WI38 (cell line): ENCODE measurements at regions not wholly inside any gene's neighbourhood (a gene's known extent, or its start where the extent isn't known, plus 50 kb on each side); places are given as distances from the start of the nearest gene placed in this dataset.

Experiments used
- H3K4me3 ChIP-seq: 2 replicates; pipeline ENCODE4 v1.5.1; 2011; ENCODE audit warnings: low read depth, mild to moderate bottlenecking, control low read depth, low read length
- CTCF ChIP-seq: IDR thresholded peaks from 2 replicates; pipeline ENCODE4 v1.5.1; 2012; ENCODE audit warnings: low read depth, mild to moderate bottlenecking, control low read depth, low read length

- TF ChIP-seq CTCF = no peak
- H3K4me3 ChIP-seq = no peak overlapping the region
Measured at GRCh38 chr6:139747154-139747553, 372.7 kb upstream of the CITED2 start.

GRCh38 chr6:139744891-139745290 is 370.4 kb upstream of the CITED2 start:
- H3K4me3 ChIP-seq = no peak overlapping the region
- TF ChIP-seq CTCF = no peak

GRCh38 chr6:139743664-139744437 is 369.4 kb upstream of the CITED2 start:
- TF ChIP-seq CTCF = no peak
- no peak overlapping the region for H3K4me3 ChIP-seq

GRCh38 chr6:139742671-139743070 is 368.2 kb upstream of the CITED2 start:
- H3K4me3 ChIP-seq = no peak overlapping the region
- no peak for TF ChIP-seq CTCF

GRCh38 chr6:139738801-139739455 is 364.5 kb upstream of the CITED2 start:
- no peak for TF ChIP-seq CTCF
- no peak overlapping the region for H3K4me3 ChIP-seq

GRCh38 chr6:139736325-139736906 is 362.0 kb upstream of the CITED2 start:
- TF ChIP-seq CTCF = no peak
- no peak overlapping the region for H3K4me3 ChIP-seq

GRCh38 chr6:139732451-139732850 is 358.0 kb upstream of the CITED2 start:
- no peak for TF ChIP-seq CTCF
- H3K4me3 ChIP-seq = no peak overlapping the region
